GM21360 (cell line): ENCODE measurements at regions not wholly inside any gene's neighbourhood (a gene's known extent, or its start where the extent isn't known, plus 50 kb on each side); places are given as distances from the start of the nearest gene placed in this dataset.
"Not testable (repeated sequence)": the region's sequence is repeated elsewhere in the genome, so short reads cannot be mapped to it uniquely, and the experiment has no call there.

Source experiments
- ATAC-seq: cut with Tn5 transposase; IDR thresholded peaks from one replicate; pipeline ENCODE4 v1.9.1; 2021; ENCODE audit warnings: mild to moderate bottlenecking, moderate library complexity; ENCODE audit not compliant: unreplicated experiment

DNA sequence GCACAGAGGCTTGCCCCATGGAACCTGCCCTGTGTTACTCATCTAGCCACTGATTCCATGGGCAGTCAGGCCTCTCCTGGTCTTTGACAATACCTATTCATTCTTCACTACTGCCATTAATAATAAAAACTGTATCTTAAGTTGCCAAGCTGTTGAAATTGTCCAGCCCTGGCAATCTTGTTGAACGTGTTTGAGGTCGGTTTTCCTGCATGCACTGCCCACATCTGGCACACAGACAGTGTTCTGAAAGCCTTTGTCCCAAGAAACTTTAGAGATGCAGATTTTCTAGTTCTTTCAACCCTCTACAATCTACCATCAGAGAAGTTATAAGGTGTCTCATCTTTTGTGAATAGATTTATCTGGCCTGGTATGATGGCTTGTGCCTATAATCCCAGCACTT lies 567.2 kb upstream of the NECTIN3 start:
- ATAC-seq = no peak

GRCh38 chr3:110504901-110505300 lies 566.7 kb upstream of the NECTIN3 start:
- no peak for ATAC-seq

DNA sequence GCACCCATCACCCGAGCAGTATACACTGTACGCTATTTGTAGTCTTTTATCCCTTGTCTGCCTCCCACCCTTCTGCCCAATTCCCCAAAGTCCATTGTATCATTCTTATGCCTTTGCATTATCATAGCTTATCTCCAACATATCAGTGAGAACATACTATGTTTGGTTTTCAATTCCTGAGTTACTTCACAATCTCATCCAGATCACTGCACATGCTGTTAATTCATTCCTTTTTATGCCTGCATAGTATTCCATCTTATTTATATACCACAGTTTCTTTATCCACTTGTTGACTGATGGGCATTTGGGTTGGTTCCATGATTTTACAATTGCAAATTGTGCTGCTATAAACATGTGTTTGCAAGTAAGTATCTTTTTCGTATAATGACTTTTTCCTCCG lies 564.7 kb upstream of the NECTIN3 start:
- ATAC-seq = no peak

DNA sequence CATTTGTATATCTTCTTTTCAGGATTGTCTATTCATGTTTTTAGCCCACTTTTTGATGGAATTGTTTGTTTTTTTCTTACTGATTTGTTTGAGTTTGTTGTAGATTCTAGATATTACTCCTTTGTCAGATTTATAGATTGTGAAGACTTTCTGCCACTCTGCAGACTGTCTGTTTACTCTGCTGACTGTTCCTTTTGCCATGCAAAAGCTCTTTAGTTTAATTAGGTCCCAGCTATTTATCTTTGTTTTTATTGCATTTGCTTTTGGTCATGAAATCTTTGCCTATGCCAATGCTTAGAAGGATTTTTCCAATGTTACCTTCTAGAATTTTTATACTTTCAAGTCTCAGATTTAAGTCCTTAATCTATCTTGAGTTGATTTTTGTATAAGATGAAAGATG lies 564.0 kb upstream of the NECTIN3 start:
- not testable (repeated sequence) for ATAC-seq

DNA sequence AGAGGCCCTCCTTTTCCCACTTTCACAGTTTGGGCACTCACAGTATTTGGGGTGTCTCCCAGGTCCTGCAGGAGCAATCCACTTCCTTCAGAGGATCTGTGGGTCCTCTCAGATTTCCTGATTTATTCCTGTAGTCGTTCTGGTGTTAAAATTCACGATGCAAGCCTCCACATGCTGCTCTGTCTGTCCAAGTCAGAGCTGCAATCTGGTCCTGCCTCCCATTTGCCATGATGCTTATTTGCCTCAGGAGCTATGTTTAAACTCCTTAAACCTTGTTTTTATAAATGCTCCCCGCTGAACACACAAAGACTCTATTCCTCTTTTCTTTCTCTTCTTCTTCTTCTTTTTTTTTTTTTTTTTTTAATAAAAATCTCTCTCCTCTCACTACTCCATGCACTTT lies 558.7 kb upstream of the NECTIN3 start:
- no peak for ATAC-seq

DNA sequence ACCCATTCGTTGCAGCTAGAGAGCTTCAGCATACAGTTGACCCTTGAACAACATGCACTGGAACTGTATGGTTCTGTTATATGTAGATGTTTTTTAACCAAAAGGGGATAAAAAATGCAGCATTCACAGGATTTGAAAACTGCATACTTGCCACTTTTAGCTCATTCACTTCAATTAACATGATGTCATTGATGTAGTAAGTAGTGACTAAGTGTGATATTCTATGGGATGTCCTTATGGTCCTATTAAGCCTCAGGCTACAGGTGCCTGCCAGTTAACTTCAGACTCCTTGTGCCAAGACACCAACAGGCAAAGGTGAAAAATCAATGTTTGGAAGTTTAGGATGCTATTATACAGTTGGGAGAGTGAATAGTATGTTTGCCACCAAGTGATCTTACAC lies 553.6 kb upstream of the NECTIN3 start:
- no peak for ATAC-seq

- no peak for ATAC-seq
Measured at GRCh38 chr3:110519071-110519470, 552.5 kb upstream of the NECTIN3 start.

- ATAC-seq = no peak
Measured at GRCh38 chr3:110521019-110521418, 550.6 kb upstream of the NECTIN3 start.

DNA sequence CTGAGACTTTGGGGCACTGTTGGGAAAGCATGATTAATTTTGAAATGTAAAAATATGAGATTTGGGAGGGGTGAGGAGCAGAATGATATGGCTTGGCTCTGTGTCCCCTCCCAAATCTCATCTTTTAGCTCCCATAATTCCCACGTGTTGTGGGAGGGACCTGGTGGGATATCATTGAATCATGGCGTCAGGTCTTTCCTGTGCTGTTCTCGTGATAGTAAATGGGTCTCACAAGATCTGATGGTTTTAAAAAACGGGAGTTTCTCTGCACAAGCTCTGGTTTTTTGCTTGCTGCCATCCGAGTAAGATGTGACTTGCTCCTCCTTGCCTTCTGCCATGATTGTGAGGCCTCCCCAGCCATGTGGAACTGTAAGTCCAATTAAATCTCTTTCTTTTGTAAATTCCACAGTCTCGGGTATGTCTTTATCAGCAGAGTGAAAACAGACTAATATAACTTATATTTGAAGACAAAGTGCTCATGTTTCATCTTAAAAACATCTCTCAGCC lies 546.0 kb upstream of the NECTIN3 start:
- not testable (repeated sequence) for ATAC-seq

GRCh38 chr3:110526777-110527727 lies 544.6 kb upstream of the NECTIN3 start:
- no peak for ATAC-seq

DNA sequence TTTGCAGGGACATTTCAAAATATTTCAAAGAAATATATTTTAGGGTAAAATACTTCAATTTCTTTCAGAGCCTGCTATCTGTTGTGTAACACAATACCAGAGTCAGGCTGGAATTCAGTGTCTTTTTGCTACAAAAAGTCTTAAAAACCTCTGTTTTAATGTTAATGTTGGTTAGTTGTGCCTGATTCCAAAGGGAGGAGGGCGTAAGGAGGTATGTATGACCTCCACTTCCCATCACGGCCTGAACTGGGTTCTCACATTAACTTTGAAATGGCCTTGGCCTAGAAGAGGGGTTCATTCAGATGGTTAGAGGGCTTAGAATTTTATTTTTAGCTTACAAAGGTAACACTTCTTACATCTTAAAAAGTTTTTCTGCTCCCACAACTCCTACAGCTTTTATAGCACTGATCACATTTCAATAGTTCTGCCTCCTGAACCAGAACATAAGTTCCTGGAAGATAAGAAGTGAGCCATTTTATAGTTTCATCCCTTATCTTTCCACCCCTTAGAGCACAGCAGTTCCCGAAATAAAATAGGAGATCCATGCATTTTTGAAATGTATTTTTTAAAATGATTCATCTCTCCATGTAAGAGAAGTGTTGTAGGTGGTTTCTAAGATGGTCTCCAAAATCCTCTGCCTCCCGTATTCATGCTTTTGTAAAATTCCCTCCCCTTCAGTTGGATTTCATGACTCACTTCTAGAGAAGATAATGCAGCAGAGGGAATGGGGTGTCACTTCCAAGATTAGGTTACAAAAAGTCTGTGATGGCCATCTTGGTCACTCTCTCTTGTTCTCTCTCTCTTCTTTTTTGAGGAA lies 543.1 kb upstream of the NECTIN3 start:
- ATAC-seq = no peak

- no peak for ATAC-seq
Measured at GRCh38 chr3:110530902-110531301, 540.7 kb upstream of the NECTIN3 start.

DNA sequence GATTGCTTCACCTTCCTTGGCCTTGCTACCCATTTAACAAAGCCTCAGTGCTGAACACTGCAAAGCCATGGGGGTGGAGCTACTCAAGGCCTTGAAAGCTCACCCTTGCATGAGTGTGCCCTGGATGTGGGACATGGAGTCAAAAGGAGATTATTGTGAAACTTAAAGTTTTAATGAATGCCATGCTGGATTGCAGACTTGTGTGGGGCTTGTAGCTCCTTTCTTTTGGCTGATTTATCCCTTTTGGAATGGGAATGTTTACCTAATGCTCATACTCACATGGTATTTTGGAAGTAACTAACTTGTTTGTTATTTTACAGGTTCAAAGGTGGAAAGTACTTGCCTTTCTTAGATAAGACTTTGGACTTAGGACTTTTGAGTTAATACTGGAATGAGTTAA lies 538.5 kb upstream of the NECTIN3 start:
- no peak for ATAC-seq

DNA sequence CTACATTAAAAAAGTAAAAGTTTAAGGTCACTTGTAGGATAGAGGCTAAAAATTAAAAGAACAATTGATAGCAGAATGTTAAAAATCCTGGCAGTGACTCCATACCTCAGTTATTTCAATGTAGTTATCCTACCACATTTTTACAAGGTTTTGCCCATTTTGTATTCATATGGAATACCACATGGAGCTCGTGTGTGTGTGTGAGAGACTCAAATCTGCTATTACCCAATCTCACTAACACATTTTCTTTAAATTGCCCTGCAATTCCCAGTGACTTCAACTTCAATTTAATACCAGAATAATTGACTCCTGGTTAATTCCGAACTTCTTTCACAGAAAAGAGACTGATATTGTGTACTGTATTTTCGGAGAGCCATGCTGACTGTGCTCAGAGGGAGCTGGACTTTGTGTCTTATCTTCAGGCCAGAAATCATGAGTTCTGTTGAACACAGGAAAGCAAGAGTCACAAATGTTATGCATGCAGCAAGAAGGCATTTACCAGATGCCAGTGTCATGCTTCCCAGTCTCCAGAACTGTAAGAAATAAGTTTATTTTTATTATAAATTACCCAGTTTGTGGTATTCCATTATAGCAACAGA lies 529.0 kb upstream of the NECTIN3 start:
- no peak for ATAC-seq

- ATAC-seq = no peak
Measured at GRCh38 chr3:110544730-110545129, 526.9 kb upstream of the NECTIN3 start.

DNA sequence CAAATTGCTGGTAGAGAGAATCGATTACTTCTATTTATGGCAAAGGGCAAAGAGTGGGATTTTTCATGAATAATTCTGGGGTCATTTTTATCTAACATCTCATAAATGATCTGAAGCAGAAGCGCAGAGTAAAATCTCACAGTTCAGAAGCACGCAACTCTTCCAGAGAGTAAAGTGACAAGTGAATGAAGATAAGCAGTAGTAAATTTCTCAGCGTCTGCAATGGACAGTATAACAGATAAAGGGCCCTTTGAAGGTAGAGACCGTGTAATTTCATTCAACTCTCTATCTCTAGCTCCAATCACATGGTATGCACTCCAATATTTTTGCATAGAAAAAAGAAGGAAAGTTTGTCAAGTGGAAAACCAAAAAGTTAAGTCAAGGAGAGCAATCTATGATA lies 521.1 kb upstream of the NECTIN3 start:
- ATAC-seq = no peak

DNA sequence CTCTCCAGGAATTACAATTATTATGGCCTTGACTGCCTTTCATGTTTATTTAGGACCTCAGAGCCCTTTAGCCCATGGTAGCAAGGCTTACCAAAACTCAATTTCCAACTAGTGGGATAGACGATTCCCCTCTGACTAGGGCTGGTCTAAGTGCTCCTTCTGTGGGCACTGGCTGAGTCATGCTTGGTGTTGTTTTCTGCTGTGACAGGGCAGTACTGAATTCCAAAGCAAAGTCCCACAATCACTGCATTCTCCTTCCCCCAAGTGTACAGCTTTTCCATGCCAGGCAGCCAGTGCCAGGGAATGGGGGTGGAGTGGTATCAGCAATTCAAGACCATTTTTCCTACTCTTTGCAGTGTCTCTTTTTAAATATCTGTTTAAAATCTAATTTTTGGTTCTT lies 509.0 kb upstream of the NECTIN3 start:
- no peak for ATAC-seq

DNA sequence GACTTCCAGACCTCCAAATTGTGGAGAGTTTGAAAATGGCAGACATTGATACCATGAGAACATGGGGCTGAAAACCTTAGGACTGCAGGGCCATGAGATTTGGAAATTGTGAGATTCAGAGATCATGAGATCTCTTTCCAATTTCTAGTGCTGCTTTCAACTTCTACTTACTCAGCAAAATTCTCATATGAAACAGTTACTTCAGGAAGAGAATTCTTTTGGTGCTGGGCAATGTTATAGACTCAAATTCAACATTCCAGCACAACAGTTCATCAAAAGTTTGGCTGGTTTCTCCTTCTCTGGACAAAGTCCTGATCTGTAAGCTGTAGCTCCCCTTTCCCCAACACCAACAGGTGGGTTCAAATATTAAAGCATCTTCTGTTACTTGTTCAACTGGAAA lies 506.9 kb upstream of the NECTIN3 start:
- no peak for ATAC-seq

DNA sequence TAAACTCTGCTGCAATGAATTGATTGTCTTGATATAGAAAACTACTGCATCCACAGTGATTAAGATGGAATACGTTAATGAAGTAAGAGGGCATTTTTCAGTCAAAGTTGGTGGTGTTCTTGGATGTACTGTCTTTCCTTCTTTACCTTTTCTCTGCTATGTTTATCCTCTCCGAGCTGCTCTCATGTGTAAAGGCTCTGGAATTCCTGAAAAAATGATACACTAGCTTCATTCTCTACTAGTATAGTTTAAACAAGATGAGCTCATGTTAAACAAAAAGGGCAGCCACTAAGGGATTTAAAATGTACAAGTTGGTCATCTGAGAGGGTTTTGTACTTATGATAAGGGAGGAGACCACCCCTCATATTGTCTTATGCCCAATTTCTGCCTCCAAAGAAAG lies 504.6 kb upstream of the NECTIN3 start:
- ATAC-seq = no peak

DNA sequence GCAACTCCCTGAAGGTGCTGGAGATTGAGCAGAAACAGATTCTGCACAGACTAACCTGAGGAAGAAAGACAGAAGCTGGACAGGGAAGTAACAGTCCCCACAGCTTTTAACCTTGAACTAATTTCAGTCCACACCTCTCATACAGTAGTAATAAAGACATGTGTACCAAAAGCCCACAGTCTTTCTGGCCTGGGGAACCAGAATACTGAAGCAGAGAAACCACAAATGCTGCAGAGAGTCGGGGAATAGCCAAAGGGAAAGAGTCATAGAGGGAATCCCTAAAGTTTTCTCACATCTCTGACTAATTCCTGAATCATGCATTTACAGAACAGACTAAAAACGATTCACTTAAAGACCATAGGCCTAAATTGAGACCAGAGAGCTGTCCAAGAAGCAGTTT lies 503.4 kb upstream of the NECTIN3 start:
- ATAC-seq = no peak

- no peak for ATAC-seq
Measured at GRCh38 chr3:110569073-110569472, 502.5 kb upstream of the NECTIN3 start.
